Activated CD4-positive, alpha-beta T cell treated with anti-CD3 and anti-CD28 coated beads for 4 hours (primary cell): ENCODE measurements at regions not wholly inside any gene's neighbourhood (a gene's known extent, or its start where the extent isn't known, plus 50 kb on each side); places are given as distances from the start of the nearest gene placed in this dataset.

ENCODE experiments used
- DNase-seq, 2 donors: peaks; one replicate each; pipeline ENCODE4 v3.0.0-alpha.2; 2020

GRCh38 chr3:43902415-43902814, 211.7 kb downstream of the ABHD5 start:
- no peak for DNase-seq

DNA sequence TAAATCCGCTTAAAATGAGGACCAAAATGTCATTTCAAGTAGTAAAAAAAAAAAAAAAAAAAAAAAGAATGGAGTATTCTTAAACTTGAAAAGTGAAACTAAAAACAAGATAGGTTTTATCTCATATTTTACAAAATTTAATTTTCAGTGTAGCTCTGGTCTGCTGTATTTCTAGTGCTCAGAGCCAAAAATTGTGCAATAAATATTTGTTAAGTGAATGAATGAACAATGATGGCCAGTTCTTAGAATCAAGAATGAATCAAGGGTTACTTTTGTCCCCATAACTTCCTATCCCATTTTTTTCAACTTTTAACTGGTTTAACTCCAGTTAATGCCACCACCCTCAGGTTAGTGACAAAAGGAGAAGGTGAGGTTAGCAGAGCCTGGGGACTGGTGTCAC, 214.4 kb downstream of the ABHD5 start:
- DNase-seq, result no peak

DNA sequence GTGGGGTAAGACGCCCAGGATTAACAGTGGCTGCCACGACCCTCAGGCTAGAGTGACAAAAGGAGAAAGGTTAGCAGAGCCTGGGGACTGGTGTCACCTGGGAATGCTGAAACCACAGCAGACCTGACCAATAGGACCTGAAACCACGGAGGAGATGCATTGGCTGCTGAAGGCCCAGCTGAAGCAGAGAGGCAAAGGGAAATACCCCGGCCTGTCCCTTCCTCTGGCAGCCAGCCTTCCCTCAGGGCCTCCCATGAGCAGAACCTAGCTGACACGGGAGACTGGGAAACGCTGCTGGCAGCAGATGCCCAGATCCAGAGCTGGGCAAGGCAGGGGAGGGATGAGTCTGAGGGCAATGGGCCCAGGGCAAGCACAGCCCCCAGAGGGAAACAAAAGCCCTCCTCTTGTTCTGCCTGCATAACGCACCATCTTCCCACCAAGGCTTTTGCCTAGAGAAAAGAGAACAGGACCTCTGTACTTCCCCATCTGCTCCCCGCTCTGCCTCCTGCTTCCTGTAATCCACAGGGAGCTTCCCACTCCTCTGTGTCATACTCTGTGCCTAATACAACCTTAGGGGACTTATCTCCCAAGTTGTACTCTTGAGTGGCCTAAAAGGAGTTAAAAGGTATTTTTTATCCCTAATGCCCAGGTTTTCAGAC, 216.2 kb downstream of the ABHD5 start:
- DNase-seq, result no peak

DNA sequence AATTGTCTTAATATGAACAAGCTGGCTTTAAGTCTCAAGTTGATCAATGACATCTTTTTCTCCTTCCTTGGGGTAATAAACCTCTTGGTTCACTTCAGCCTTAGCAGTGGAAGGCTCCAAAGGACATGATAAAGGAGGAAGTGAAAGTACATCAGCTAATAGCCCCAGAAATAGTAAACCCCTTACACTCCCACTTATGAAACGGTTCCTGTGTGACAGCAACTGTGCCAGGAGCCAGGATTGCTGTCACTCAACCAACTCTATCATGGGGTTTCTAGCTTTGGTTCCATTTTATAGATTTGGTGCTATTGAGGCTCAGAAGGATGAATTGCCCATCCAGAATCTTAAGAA, 216.7 kb downstream of the ABHD5 start:
- DNase-seq, result no peak

- no peak for DNase-seq
These were observed 217.7 kb downstream of the ABHD5 start for GRCh38 chr3:43908456-43908855.

DNA sequence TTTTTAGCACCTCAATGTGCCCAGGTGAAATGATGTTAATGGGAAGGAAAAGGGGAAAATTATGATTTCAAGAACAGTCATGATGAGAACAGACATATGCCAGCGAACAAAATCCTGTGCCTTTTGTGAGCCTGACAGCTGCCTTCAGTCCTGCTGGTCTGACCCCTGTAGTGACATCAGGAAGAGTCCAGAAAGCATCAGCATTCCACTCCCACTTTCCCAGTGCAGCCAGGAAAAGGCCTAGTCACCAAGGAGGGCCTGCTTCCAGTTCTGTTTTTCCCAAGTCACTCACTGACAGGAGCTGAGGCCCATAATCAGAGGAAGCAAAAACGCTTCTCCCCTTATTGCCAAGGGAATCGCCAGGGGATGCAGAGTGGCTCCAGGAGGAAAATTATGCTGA, 218.4 kb downstream of the ABHD5 start:
- no peak for DNase-seq

DNA sequence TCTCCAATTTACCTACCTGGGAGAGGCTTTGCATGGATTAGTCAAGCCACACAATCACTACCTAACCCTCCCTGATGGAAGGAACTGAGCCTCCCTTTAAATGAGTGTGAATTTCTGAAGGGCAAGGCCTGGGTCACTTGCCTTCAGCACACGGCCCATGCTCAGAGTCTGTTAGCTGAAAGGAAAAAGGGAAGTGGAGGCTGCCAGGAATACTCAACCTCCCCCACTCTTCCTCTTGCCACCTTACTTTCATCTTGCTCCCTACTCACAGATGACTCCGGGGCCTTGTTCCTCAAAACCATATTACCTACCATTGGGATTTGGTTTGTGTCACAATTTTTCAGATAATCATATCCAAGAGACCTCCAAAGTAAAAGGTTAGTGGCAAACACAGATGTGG, 220.0 kb downstream of the ABHD5 start:
- DNase-seq, result no peak

- DNase-seq, result no peak
These were observed 222.6 kb downstream of the ABHD5 start for GRCh38 chr3:43913036-43913948.

DNA sequence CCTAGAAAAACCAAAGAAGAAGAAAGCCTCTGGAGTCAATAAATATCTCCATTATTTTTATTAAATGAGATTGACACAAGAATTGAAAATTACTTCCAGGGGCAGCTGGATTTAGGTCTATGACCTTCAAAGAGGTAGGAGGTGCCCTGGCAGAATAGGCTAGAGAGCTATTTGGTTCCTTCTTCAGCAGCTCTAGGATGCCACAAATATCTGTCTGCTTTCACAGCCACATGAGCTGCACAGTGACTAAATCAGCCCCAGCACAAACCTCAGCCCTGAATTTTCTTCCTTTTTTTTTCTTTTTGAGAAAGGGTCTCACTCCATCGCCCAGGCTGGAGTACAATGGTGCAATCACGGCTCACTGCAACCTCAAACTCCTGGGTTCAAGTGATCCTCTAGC, 223.5 kb downstream of the ABHD5 start:
- DNase-seq, result no peak

DNA sequence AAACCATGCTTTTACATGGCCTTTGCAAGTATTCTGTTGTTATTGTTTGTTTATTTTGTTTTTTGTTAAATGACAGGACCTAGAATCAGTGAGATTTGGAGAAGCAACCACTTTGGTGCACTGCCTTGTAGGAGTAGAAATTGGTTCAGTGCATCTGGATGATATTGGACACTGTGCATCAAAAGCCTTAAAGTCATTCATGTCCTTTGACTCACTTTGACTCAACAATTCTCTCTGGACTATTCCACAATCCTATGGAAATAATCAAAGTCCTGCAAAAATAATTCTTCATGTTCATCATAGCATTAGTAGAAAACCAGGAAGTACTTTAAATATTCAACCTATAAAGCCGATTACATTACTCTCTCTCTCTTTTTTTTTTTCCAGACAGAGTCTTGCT, 224.8 kb downstream of the ABHD5 start:
- DNase-seq, result no peak

GRCh38 chr3:43917361-43917760, 226.6 kb downstream of the ABHD5 start:
- DNase-seq, result no peak

DNA sequence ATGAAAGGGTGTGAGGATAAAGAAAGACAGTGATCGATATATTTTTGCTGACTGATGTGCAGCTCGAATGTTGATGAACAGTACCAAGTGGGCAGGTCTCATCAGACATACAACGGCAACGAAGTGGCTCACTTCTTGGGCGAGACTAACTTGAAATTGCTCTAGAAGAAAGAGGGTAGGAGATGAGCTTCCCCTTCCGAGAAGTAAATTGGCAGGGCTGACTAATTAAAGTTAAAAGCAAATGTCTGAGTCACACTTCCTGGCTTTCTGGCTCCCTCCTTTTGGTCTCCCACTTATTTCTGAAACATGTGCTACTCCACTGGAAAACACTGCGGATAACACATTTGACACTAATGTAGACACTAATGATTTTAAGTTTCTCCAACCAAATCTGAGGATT, 228.3 kb downstream of the ABHD5 start:
- no peak for DNase-seq

DNA sequence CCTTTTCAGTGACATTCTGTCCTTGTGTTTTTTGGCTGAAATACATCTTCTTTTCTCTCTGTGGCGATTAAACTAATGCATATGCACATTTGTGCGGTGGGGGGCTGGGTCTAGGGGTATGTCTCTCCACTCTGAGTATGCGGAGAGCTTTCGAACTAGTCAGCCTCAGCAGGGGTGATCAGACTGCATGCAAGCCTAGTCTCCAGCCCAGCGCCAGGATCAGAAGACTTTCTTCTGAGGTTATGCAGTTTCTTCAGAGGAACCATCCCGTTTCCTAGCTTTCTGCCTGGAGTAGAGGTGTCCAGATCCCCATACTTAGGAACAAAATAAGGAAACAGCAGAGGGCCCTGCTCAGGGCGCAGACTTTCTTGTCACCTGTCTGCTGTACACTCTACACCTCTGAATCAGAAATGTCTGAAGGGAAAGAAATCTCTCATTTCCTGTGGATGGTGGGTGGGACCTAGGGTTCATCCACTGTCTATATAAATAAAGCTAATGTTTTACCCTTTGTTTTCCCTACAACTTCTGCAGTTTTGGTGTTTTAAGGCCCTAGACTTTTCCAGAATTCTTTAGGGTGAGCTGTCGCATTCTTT, 230.4 kb downstream of the ABHD5 start:
- DNase-seq, result no peak

DNA sequence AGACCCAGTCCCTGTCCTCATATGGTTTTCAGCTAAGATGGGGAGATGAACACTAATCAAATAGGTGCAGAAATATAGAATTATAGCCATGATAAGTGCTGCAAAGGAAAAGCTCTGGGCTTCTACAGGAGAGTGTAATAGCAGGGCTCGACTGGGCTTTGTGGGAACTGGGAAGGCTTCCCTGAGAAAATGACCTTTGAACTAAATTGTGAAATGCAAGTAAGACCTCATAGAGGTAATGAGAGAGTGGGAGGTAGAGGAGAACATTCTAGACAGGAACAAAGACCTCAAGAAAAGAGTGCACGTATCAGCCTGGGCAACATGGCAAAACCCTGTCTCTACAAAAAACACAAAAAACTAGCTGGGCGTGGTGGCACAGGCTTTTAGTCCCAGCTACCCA, 231.6 kb downstream of the ABHD5 start:
- no peak for DNase-seq

DNA sequence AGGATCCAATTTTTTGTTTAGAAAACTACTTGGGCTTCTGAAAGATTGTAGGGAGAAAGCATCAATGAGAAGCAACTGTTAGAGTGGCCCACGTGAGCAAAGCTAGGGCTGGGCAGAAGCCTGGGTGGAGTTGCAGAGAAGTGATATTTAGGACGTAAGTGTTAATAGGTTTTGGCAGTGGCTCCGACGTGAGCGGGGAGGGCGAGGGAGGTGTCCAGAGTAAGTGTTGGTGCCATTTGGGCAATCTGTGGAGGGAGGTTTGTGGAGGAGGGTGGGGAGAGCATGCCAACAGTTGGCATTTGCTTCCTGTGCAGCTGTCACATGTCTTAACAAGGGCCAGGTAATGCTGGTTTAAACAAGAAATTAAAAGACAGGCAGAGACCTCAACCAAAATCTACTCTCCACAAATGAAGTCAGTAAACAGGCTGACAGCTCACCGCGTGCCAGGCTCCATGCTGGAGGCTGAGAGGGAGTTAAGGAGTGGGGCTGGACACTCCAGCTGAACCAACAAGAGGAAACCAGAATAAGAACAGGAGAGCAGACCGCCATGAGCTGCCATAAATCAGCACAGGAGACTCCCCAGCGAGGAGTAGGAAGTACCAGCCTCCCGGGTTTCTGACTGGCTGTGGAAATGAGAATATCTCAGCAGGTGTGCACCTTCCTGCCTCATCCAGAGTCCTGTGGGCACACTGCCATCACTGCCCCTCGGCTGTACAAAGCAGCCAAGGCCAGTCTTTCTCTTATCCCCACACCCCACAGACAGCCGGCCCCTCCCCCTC, 232.6 kb downstream of the ABHD5 start:
- DNase-seq, result no peak

- no peak for DNase-seq
These were observed 235.3 kb downstream of the ABHD5 start for GRCh38 chr3:43926055-43926454.

GRCh38 chr3:43932921-43933320, 242.2 kb downstream of the ABHD5 start:
- no peak for DNase-seq

DNA sequence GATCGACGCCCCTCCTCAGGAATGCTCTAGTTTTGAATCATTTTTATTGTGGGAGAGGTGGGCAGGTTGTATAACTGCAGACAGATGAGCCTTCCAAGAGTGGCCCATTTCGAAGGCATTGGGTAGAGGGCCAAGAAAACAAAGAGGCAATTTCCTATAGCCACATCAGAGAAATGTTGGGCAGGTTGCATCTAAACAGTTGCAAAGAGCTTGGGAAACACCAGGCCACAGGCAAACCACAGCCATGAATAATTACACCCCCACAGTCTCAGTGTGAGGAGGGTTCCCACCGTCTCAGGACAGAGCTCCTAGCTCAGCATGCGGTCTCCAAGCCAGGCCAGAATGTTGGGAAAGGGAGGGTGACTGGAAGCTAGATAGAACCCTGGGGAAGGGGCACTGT, 257.3 kb downstream of the ABHD5 start:
- no peak for DNase-seq

DNA sequence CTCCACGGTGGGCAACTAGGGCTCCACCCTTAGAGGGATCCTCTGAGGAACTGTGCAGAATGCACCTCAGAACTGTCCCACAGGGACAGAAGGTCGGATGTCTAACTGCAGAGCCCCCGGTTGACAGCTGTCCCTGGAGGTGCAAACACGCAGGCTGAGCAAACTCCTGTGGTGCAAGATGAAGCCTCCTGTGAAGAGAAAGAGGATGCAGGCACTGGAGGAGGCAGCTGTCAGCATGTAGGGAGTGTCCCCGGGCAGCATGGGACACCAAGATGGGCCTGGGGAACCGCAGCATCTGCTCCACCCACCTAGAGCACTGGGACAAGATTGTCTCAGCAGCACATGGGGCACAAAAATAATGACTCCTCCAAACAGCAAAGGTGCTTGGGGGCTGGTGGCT, 258.9 kb downstream of the ABHD5 start:
- no peak for DNase-seq

DNA sequence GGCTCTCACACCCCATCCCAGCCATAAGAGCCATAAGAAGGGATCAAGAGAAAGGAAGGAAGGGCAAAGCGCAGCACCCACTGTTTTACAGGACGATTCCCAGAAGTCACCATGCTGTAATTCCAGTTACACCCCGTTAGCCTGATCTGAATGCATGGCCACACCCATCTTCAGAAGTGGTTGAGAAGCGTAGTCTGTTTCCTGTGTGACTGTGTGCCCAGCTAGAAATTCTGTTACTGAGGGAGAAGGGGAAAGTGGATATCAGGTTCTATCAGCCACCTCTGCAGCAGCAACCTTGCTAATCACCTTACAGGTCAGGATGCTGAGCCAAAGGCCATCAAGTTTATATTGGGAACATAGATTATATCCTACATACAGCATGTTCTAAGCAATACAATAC, 260.0 kb downstream of the ABHD5 start:
- DNase-seq, result no peak

- DNase-seq, result no peak
These were observed 261.1 kb downstream of the ABHD5 start for GRCh38 chr3:43951813-43952212.

- no peak for DNase-seq
These were observed 262.6 kb downstream of the ABHD5 start for GRCh38 chr3:43953380-43953779.
